ENCODE measurements at regions not wholly inside any gene's neighbourhood (a gene's known extent, or its start where the extent isn't known, plus 50 kb on each side); places are given as distances from the start of the nearest gene placed in this dataset.

GRCh38 chr16:5502467-5502869, 404.9 kb upstream of the EEF2KMT start:
- no peaks in the 10 kb centered on the region for H3K79me2 ChIP-seq (ENCODE audit: insufficient read depth, low read depth, low read length)
- H4K20me1 ChIP-seq (ENCODE audit: insufficient read depth, low read length), result no peaks in the 10 kb centered on the region
- H3K4me3 ChIP-seq (ENCODE audit: low read depth, low read length, poor library complexity, severe bottlenecking), result no peak overlapping the region
- no peak overlapping the region for H2AFZ ChIP-seq (ENCODE audit: low read length)
- H3K27ac ChIP-seq (ENCODE audit: low read depth, low read length, poor library complexity, severe bottlenecking), result no peak overlapping the region
- ChIA-PET POLR2A (no interaction called here), CTCF (ENCODE audit: unreplicated experiment) (no interaction called here)
- intact Hi-C loops (cut with micrococcal nuclease; ENCODE audit: unreplicated experiment), result no loop called here
- TF ChIP-seq EZH2phosphoT487 (IDR thresholded peaks at IDR 0.05; ENCODE audit: borderline replicate concordance, low read depth, low read length) (no peak), CTCF (conservative IDR thresholded peaks at IDR 0.05; ENCODE audit: low read length) (peak; percentile 61)
- no peaks in the 10 kb centered on the region for H3K36me3 ChIP-seq (ENCODE audit: insufficient read depth, low read length)
- BruUV-seq (replicated peaks), result no TSS peak
- H3K4me1 ChIP-seq (ENCODE audit: insufficient read depth, low read length, poor library complexity, severe bottlenecking), result no peaks in the 10 kb centered on the region
- no peaks in the 10 kb centered on the region for H3K9me2 ChIP-seq (ENCODE audit: insufficient read depth, low read length)
- no peak overlapping the region for H3K4me2 ChIP-seq (ENCODE audit: low read length)
- DNase-seq (ENCODE audit: low spot score), result peak; percentile 1
- H3K9me3 ChIP-seq (ENCODE audit: low read length), result no peaks in the 10 kb centered on the region

DNA sequence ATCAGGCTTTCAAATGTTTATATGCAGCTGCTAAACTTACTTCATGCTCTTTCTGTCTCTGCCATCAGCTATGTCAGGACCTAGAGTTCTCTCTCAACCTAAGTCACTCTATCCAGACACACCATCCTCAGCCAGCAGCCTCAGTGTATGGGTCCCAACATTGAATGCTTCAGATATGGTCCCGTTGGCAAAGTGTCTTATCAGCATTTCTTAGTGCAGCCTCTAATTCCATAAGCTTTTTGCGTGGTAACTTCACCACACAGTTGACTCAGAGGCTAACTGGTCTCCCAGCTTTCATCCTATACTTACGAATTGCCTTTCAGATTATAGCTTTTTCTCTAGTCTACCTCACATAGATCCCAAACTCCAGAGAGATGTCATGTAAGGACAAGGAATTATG, 402.9 kb upstream of the EEF2KMT start:
- TF ChIP-seq CTCF (conservative IDR thresholded peaks at IDR 0.05; ENCODE audit: low read length) (no peak), EZH2phosphoT487 (IDR thresholded peaks at IDR 0.05; ENCODE audit: borderline replicate concordance, low read depth, low read length) (no peak)
- DNase-seq (ENCODE audit: low spot score), result no peak
- Histone ChIP-seq H4K20me1 (ENCODE audit: insufficient read depth, low read length) (no peaks in the 10 kb centered on the region), H3K4me1 (ENCODE audit: insufficient read depth, low read length, poor library complexity, severe bottlenecking) (no peaks in the 10 kb centered on the region), H2AFZ (ENCODE audit: low read length) (no peak overlapping the region), H3K4me2 (ENCODE audit: low read length) (no peak overlapping the region), H3K9me2 (ENCODE audit: insufficient read depth, low read length) (no peaks in the 10 kb centered on the region), H3K9me3 (ENCODE audit: low read length) (no peaks in the 10 kb centered on the region), H3K4me3 (ENCODE audit: low read depth, low read length, poor library complexity, severe bottlenecking) (no peak overlapping the region), H3K79me2 (ENCODE audit: insufficient read depth, low read depth, low read length) (no peaks in the 10 kb centered on the region), H3K36me3 (ENCODE audit: insufficient read depth, low read length) (no peaks in the 10 kb centered on the region), H3K27ac (ENCODE audit: low read depth, low read length, poor library complexity, severe bottlenecking) (no peak overlapping the region)
- ChIA-PET POLR2A (no interaction called here), CTCF (ENCODE audit: unreplicated experiment) (no interaction called here)
- intact Hi-C loops (cut with micrococcal nuclease; ENCODE audit: unreplicated experiment), result no loop called here
- BruUV-seq (replicated peaks), result no TSS peak

- H3K4me3 ChIP-seq (ENCODE audit: low read depth, low read length, poor library complexity, severe bottlenecking), result no peak overlapping the region
- intact Hi-C loops (cut with micrococcal nuclease; ENCODE audit: unreplicated experiment), result no loop called here
These were observed 401.0 kb upstream of the EEF2KMT start for GRCh38 chr16:5498562-5498961.

More at GRCh38 chr16:5498562-5498961, 401.0 kb upstream of the EEF2KMT start:
- no TSS peak for BruUV-seq (replicated peaks)
- no peaks in the 10 kb centered on the region for H3K9me2 ChIP-seq (ENCODE audit: insufficient read depth, low read length)
- H3K36me3 ChIP-seq (ENCODE audit: insufficient read depth, low read length), result no peaks in the 10 kb centered on the region
- no peaks in the 10 kb centered on the region for H4K20me1 ChIP-seq (ENCODE audit: insufficient read depth, low read length)
- no peaks in the 10 kb centered on the region for H3K9me3 ChIP-seq (ENCODE audit: low read length)
- H3K4me1 ChIP-seq (ENCODE audit: insufficient read depth, low read length, poor library complexity, severe bottlenecking), result no peaks in the 10 kb centered on the region
- DNase-seq (ENCODE audit: low spot score), result no peak
- H3K27ac ChIP-seq (ENCODE audit: low read depth, low read length, poor library complexity, severe bottlenecking), result no peak overlapping the region
- no peaks in the 10 kb centered on the region for H3K79me2 ChIP-seq (ENCODE audit: insufficient read depth, low read depth, low read length)
- ChIA-PET CTCF (ENCODE audit: unreplicated experiment) (no interaction called here), POLR2A (interaction anchor here (0.6 kb wide), 1 partner anchor 14 kb away, joined by 3 read pairs; no protein-coding TSS in a partner anchor)
- no peak overlapping the region for H3K4me2 ChIP-seq (ENCODE audit: low read length)
- no peak overlapping the region for H2AFZ ChIP-seq (ENCODE audit: low read length)
- TF ChIP-seq EZH2phosphoT487 (IDR thresholded peaks at IDR 0.05; ENCODE audit: borderline replicate concordance, low read depth, low read length) (no peak), CTCF (conservative IDR thresholded peaks at IDR 0.05; ENCODE audit: low read length) (no peak)
